ENCODE measurements at regions not wholly inside any gene's neighbourhood (a gene's known extent, or its start where the extent isn't known, plus 50 kb on each side); places are given as distances from the start of the nearest gene placed in this dataset.

DNA sequence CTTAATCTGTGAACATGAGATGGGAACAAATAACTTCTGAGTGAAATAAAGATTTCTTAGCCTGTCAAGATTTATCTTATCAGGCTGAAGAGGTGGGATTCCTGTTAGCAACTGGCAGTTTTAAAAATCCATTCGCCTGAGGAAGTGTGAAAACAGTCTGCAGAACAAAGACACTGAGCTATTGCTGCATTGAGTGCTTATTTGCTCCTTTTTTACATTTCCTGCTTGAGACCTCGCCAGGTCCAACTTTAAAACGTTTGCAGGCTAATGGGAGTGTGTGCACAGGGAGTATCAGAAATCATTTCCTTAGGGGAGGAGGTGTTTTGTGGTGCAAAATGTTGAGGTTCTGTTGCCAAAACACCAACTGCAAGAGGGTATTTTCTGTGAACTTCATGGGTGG lies 957.8 kb upstream of the RBFOX1 start:
- WGBS, 2 experiments (ENCODE audit: low coverage in 1 of 2, low lambda C conversion rate in 2 of 2, missing lambda C conversion rate in 2 of 2): 4 to 8% methylated on average over 3 of the region's 3 CpGs

GRCh38 chr16:6364846-6365245 lies 967.8 kb upstream of the RBFOX1 start:
- no peak for DNase-seq
- no peak for TF ChIP-seq EZH2 (IDR thresholded peaks at IDR 0.05; ENCODE audit: insufficient read depth, poor library complexity, severe bottlenecking)
- TF ChIP-seq EZH2phosphoT487 (IDR thresholded peaks at IDR 0.05; ENCODE audit: insufficient read depth, low read depth): no peak
- 26 to 38% methylated on average over 3 of the region's 3 CpGs for WGBS, 2 experiments (ENCODE audit: low coverage in 1 of 2, low lambda C conversion rate in 2 of 2, missing lambda C conversion rate in 2 of 2)
- Histone ChIP-seq H3K36me3 (ENCODE audit: low read depth) (no peaks in the 10 kb centered on the region), H3K27me3 (replicated peaks; ENCODE audit: insufficient read depth) (no peaks in the 10 kb centered on the region), H3K9ac (no peak overlapping the region), H3K4me2 (ENCODE audit: unreplicated experiment) (no peak overlapping the region), H2AFZ (no peak overlapping the region), H3K27ac (no peak overlapping the region), H3K9me2 (ENCODE audit: insufficient read depth) (no peaks in the 10 kb centered on the region), H3F3A (ENCODE audit: insufficient read depth) (no peaks in the 10 kb centered on the region), H3K9me3 (ENCODE audit: low read depth) (no peaks in the 10 kb centered on the region), H3K4me3 (no peak overlapping the region), H3K79me2 (ENCODE audit: insufficient read depth) (no peaks in the 10 kb centered on the region), H3K4me1 (ENCODE audit: insufficient read depth) (no peaks in the 10 kb centered on the region), H4K20me1 (ENCODE audit: insufficient read depth) (no peaks in the 10 kb centered on the region)
- in situ Hi-C loops (cut with MboI): no loop called here

More for the DNA sequence above, 957.8 kb upstream of the RBFOX1 start:
- H3K4me2 ChIP-seq (ENCODE audit: unreplicated experiment): no peak overlapping the region
- no peaks in the 10 kb centered on the region for H3K27me3 ChIP-seq (replicated peaks; ENCODE audit: insufficient read depth)
- H3K9me3 ChIP-seq (ENCODE audit: low read depth): no peaks in the 10 kb centered on the region
- in situ Hi-C loops (cut with MboI): loop anchor here (10.0 kb wide), 1 partner anchor 60 kb away; no protein-coding TSS in a partner anchor
- no peaks in the 10 kb centered on the region for H3K4me1 ChIP-seq (ENCODE audit: insufficient read depth)
- no peaks in the 10 kb centered on the region for H3K79me2 ChIP-seq (ENCODE audit: insufficient read depth)
- H3F3A ChIP-seq (ENCODE audit: insufficient read depth): no peaks in the 10 kb centered on the region
- TF ChIP-seq EZH2 (IDR thresholded peaks at IDR 0.05; ENCODE audit: insufficient read depth, poor library complexity, severe bottlenecking) (no peak), EZH2phosphoT487 (IDR thresholded peaks at IDR 0.05; ENCODE audit: insufficient read depth, low read depth) (no peak)
- DNase-seq: no peak
- no peak overlapping the region for H3K27ac ChIP-seq
- no peaks in the 10 kb centered on the region for H3K9me2 ChIP-seq (ENCODE audit: insufficient read depth)
- H3K4me3 ChIP-seq: no peak overlapping the region
- H4K20me1 ChIP-seq (ENCODE audit: insufficient read depth): no peaks in the 10 kb centered on the region
- no peak overlapping the region for H3K9ac ChIP-seq
- H3K36me3 ChIP-seq (ENCODE audit: low read depth): no peaks in the 10 kb centered on the region
- no peak overlapping the region for H2AFZ ChIP-seq

DNA sequence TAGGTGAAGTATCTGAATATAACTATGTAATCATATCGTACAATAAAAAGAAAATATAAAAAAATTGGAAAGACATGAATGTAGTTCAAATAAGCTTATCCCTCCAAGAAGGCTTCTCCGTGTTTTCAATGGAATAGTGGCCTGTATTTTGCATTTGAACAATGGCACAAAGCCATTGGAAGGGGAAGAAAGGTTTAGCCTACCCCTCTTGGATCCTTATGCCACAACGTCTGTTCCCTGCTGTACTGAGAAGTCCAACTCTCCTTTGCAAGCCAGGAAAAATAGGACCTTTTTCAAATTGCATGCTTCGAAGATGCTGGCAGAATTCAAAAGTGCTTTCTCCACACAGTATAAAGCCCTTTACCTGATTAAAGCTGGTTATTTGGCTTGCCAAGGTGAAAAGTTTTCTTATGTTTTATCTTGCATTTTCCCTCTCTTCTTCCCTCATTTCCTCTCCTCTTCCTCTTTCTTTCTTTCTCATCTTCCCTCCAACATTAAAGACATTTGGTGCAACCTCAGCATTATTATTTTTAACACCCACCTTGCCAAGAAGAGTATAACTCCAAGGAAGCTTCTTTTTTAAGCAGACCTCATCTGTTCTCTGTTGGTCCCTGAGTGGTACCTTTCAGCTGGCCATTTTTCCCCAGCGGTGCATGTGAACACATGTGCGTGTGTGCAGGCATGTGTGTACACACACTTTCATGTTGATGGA lies 968.6 kb upstream of the RBFOX1 start:
- no peak overlapping the region for H3K9ac ChIP-seq
- no peak overlapping the region for H2AFZ ChIP-seq
- no peak for DNase-seq
- no peaks in the 10 kb centered on the region for H3K79me2 ChIP-seq (ENCODE audit: insufficient read depth)
- no peaks in the 10 kb centered on the region for H4K20me1 ChIP-seq (ENCODE audit: insufficient read depth)
- no peak overlapping the region for H3K27ac ChIP-seq
- H3K4me1 ChIP-seq (ENCODE audit: insufficient read depth): no peaks in the 10 kb centered on the region
- WGBS, 2 experiments (ENCODE audit: low coverage in 1 of 2, low lambda C conversion rate in 2 of 2, missing lambda C conversion rate in 2 of 2): 10 to 15% methylated on average over 6 of the region's 6 CpGs
- no peaks in the 10 kb centered on the region for H3K36me3 ChIP-seq (ENCODE audit: low read depth)
- TF ChIP-seq EZH2phosphoT487 (IDR thresholded peaks at IDR 0.05; ENCODE audit: insufficient read depth, low read depth) (no peak), EZH2 (IDR thresholded peaks at IDR 0.05; ENCODE audit: insufficient read depth, poor library complexity, severe bottlenecking) (no peak)
- H3K27me3 ChIP-seq (replicated peaks; ENCODE audit: insufficient read depth): no peaks in the 10 kb centered on the region
- no peaks in the 10 kb centered on the region for H3F3A ChIP-seq (ENCODE audit: insufficient read depth)
- H3K4me3 ChIP-seq: no peak overlapping the region
- no peaks in the 10 kb centered on the region for H3K9me2 ChIP-seq (ENCODE audit: insufficient read depth)
- in situ Hi-C loops (cut with MboI): no loop called here
- no peaks in the 10 kb centered on the region for H3K9me3 ChIP-seq (ENCODE audit: low read depth)
- no peak overlapping the region for H3K4me2 ChIP-seq (ENCODE audit: unreplicated experiment)

DNA sequence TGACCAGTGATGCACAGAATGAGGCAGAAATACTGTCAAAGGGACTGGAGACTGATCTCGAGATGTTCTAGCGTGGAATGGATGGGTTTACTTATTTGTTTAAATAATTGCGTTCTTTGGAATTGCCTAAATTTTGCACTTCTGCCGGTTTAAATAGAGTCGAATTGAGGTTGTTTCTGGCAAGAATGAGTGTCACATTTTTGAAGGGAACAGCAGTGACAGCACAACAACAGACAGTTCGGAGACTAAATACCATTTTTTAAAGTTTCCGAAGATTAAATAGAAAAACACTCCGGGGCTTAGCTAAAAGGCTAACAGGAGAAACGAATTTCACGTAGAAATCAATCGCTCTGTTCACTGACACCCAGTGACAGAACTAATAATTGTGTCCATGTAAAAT lies 969.2 kb upstream of the RBFOX1 start:
- no peak overlapping the region for H3K9ac ChIP-seq
- no peaks in the 10 kb centered on the region for H3K79me2 ChIP-seq (ENCODE audit: insufficient read depth)
- DNase-seq: no peak
- 24% methylated on average over 11 of the region's 11 CpGs for WGBS, 2 experiments (ENCODE audit: low coverage in 1 of 2, low lambda C conversion rate in 2 of 2, missing lambda C conversion rate in 2 of 2)
- no peaks in the 10 kb centered on the region for H3K36me3 ChIP-seq (ENCODE audit: low read depth)
- no peaks in the 10 kb centered on the region for H3K4me1 ChIP-seq (ENCODE audit: insufficient read depth)
- no peak overlapping the region for H3K27ac ChIP-seq
- no peaks in the 10 kb centered on the region for H3K9me3 ChIP-seq (ENCODE audit: low read depth)
- no peaks in the 10 kb centered on the region for H3F3A ChIP-seq (ENCODE audit: insufficient read depth)
- H2AFZ ChIP-seq: no peak overlapping the region
- no peak overlapping the region for H3K4me3 ChIP-seq
- TF ChIP-seq EZH2 (IDR thresholded peaks at IDR 0.05; ENCODE audit: insufficient read depth, poor library complexity, severe bottlenecking) (no peak), EZH2phosphoT487 (IDR thresholded peaks at IDR 0.05; ENCODE audit: insufficient read depth, low read depth) (no peak)
- in situ Hi-C loops (cut with MboI): no loop called here
- H3K4me2 ChIP-seq (ENCODE audit: unreplicated experiment): no peak overlapping the region
- no peaks in the 10 kb centered on the region for H3K9me2 ChIP-seq (ENCODE audit: insufficient read depth)
- H3K27me3 ChIP-seq (replicated peaks; ENCODE audit: insufficient read depth): no peaks in the 10 kb centered on the region
- no peaks in the 10 kb centered on the region for H4K20me1 ChIP-seq (ENCODE audit: insufficient read depth)

All from GM23248 (cell line).